ENCODE measurements at regions not wholly inside any gene's neighbourhood (a gene's known extent, or its start where the extent isn't known, plus 50 kb on each side); places are given as distances from the start of the nearest gene placed in this dataset.

- 0% methylated on average over 4 of the region's 6 CpGs for WGBS (ENCODE audit: insufficient coverage, low coverage, missing lambda C conversion rate)
- no peaks in the 10 kb centered on the region for H3K4me1 ChIP-seq (replicated peaks in 1 of 2; ENCODE audit: control insufficient read depth in 2 of 2, insufficient read depth in 2 of 2, low read length in 2 of 2)
- no peak overlapping the region for H3K27ac ChIP-seq (ENCODE audit: extremely low read depth, low read depth, low read length)
- in situ Hi-C loops (cut with MboI) (no loop called here), intact Hi-C loops (cut with micrococcal nuclease) (no loop called here)
- H3K4me2 ChIP-seq (ENCODE audit: insufficient read depth, low read length), result no peak overlapping the region
- H3K79me2 ChIP-seq (ENCODE audit: control insufficient read depth, insufficient read depth, low read length), result no peaks in the 10 kb centered on the region
- BruUV-seq (replicated peaks), result no TSS peak
- no peak for DNase-seq (ENCODE audit: extremely low read depth in 1 of 4, low spot score in 3 of 4)
- no peaks in the 10 kb centered on the region; the same call in 1 of the 2 replicates for H4K20me1 ChIP-seq (replicated peaks; ENCODE audit: control insufficient read depth, insufficient read depth, low read length)
- peaks cover 10 to 35% of the 10 kb centered on the region in 2 experiments; a peak in 4 of 5 replicates for H3K27me3 ChIP-seq (ENCODE audit: control insufficient read depth in 2 of 2, insufficient read depth in 2 of 2, low read length in 2 of 2)
- H3K9me3 ChIP-seq (replicated peaks; ENCODE audit: control insufficient read depth, insufficient read depth, low read depth, low read length), result no peaks in the 10 kb centered on the region
- no peaks in the 10 kb centered on the region for H3K36me3 ChIP-seq (ENCODE audit: control insufficient read depth, insufficient read depth, low read length)
- ChIA-PET CTCF (ENCODE audit: low intra/inter-chr PET ratio) (no interaction called here), POLR2A (interaction anchor here (0.6 kb wide), 1 partner anchor 16 kb away, joined by 3 read pairs; no protein-coding TSS in a partner anchor)
- no peak for FAIRE-seq
- H3K4me3 ChIP-seq, result no peak overlapping the region
- TF ChIP-seq RFX7 (CRISPR knock-in tag; IDR thresholded peaks at IDR 0.05) (no peak), E2F8 (IDR thresholded peaks at IDR 0.05; ENCODE audit: low read depth, partially characterized antibody) (no peak), MITF (IDR thresholded peaks at IDR 0.05) (no peak), CREB3 (tag; conservative IDR thresholded peaks at IDR 0.05; ENCODE audit: low read depth) (no peak), HOMEZ (CRISPR knock-in tag; IDR thresholded peaks at IDR 0.05) (no peak), ETS2 (tag; IDR thresholded peaks at IDR 0.05; ENCODE audit: borderline replicate concordance, poor library complexity, severe bottlenecking) (no peak), ZNF586 (CRISPR knock-in tag; conservative IDR thresholded peaks at IDR 0.05) (no peak), MCM5 (IDR thresholded peaks at IDR 0.05; ENCODE audit: low read depth) (no peak), PHF8 (IDR thresholded peaks at IDR 0.05; ENCODE audit: borderline replicate concordance, low read length) (no peak), SLC30A9 (CRISPR knock-in tag; IDR thresholded peaks at IDR 0.05) (no peak), GABPA (tag; conservative IDR thresholded peaks at IDR 0.05; ENCODE audit: low read depth) (no peak)
- ATAC-seq, result no peak
- no peak overlapping the region for H2AFZ ChIP-seq (ENCODE audit: low read depth, low read length)
- no peak overlapping the region for H3K9ac ChIP-seq (ENCODE audit: insufficient read depth in 1 of 2, low read depth in 2 of 2, low read length in 2 of 2)
- no peaks in the 10 kb centered on the region for H3K9me1 ChIP-seq (ENCODE audit: control insufficient read depth, insufficient read depth, low read length)
Measured at GRCh38 chr19:30263830-30264381, 108.3 kb upstream of the ZNF536 start.

All from K562 (cell line).